BJ (cell line): ENCODE measurements at regions not wholly inside any gene's neighbourhood (a gene's known extent, or its start where the extent isn't known, plus 50 kb on each side); places are given as distances from the start of the nearest gene placed in this dataset.

ENCODE experiments used
- CTCF ChIA-PET: fragments of 350-600 bp; formaldehyde crosslinking; extraction: SDS; loops from one replicate; lab custom pipeline; 2021; ENCODE audit warnings: antibody characterized with exemption, inconsistent platforms; lab: Yijun Ruan, JAX
- POLR2A ChIA-PET: fragments of 300-600 bp; sonication (Branson Sonifier 250); formaldehyde crosslinking; extraction: SDS; loops from one replicate; lab custom pipeline; 2021; ENCODE audit warnings: antibody characterized with exemption; lab: Charles Lee
- DNase-seq: peaks from one replicate; pipeline ENCODE4 v3.0.0-alpha.2; 2011; ENCODE audit warnings: low read depth
- H3K27me3 ChIP-seq: 2 replicates; pipeline ENCODE4 v1.6.0; 2011; ENCODE audit warnings: low read length; ENCODE audit not compliant: control insufficient read depth, insufficient read depth
- H3K36me3 ChIP-seq: 2 replicates; pipeline ENCODE4 v1.5.1; 2011; ENCODE audit warnings: low read length; ENCODE audit not compliant: control insufficient read depth, insufficient read depth
- H3K4me3 ChIP-seq: 2 replicates; pipeline ENCODE4 v1.5.1; 2011; ENCODE audit warnings: low read depth, mild to moderate bottlenecking, control low read depth, low read length
- TF ChIP-seq, protein P1 (sequence below): IDR thresholded peaks from 2 replicates; pipeline ENCODE4 v1.5.1; 2011; ENCODE audit warnings: low read depth, mild to moderate bottlenecking, control low read depth, inconsistent platforms, low read length, moderate library complexity; ENCODE audit not compliant: insufficient read depth

DNA sequence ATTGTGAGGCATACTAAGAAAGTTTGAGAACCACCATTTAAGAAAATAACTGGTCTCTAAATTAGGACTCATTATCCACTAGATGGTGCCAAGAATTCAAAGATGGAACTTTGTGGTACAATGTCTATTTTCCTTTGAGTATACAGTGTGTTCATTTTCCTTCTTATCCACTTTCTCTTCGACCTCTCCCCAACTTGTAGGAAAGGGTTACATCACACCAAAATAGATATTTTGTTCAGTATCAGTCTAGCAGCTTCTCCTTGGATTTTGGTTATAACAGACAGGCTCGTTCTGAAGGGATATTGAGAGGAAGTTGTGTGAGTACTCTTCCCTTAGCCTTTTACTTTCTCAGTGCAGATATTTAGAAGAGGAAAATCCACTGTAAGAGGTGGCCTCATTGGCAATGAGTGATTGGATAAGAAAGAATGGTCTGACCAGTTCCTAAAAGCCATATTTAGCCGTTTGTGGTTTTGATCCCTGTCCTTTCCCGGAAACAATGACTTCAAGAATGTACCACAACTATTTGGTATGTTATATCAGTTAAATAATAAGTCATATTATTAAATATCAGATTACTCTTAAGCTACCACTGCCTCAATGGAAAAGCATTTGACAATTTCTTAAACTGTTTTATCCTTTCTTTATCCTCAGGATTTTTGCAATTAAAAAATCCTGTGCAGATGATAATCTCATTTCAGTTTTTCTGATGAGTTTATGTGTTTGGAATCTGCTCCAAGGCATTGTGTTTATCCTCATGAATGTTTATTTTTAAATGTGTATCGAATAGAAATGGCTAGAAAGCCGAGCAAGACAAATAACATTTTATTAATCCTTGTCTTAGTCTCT, 69.0 kb upstream of the GRAMD2B start:
- CTCF ChIA-PET, result interaction anchor here (0.7 to 7.2 kb wide), 19 partner anchors 11 to 241 kb away, joined by 3 to 44 read pairs (median 5); partner anchors contain the start of genes ALDH7A1 and GRAMD2B
- Histone ChIP-seq H3K4me3 (peak overlapping the region; percentile 17; the same call in 1 of the 2 replicates), H3K36me3 (no peaks in the 10 kb centered on the region), H3K27me3 (no peaks in the 10 kb centered on the region)
- POLR2A ChIA-PET, result interaction anchor here (0.6 to 1.2 kb wide), 3 partner anchors 10 to 15 kb away, joined by 3 read pairs; no protein-coding TSS in a partner anchor
- TF ChIP-seq, protein P1, sequence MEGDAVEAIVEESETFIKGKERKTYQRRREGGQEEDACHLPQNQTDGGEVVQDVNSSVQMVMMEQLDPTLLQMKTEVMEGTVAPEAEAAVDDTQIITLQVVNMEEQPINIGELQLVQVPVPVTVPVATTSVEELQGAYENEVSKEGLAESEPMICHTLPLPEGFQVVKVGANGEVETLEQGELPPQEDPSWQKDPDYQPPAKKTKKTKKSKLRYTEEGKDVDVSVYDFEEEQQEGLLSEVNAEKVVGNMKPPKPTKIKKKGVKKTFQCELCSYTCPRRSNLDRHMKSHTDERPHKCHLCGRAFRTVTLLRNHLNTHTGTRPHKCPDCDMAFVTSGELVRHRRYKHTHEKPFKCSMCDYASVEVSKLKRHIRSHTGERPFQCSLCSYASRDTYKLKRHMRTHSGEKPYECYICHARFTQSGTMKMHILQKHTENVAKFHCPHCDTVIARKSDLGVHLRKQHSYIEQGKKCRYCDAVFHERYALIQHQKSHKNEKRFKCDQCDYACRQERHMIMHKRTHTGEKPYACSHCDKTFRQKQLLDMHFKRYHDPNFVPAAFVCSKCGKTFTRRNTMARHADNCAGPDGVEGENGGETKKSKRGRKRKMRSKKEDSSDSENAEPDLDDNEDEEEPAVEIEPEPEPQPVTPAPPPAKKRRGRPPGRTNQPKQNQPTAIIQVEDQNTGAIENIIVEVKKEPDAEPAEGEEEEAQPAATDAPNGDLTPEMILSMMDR, result peak; percentile 40
- DNase-seq, result peak; percentile 96

DNA sequence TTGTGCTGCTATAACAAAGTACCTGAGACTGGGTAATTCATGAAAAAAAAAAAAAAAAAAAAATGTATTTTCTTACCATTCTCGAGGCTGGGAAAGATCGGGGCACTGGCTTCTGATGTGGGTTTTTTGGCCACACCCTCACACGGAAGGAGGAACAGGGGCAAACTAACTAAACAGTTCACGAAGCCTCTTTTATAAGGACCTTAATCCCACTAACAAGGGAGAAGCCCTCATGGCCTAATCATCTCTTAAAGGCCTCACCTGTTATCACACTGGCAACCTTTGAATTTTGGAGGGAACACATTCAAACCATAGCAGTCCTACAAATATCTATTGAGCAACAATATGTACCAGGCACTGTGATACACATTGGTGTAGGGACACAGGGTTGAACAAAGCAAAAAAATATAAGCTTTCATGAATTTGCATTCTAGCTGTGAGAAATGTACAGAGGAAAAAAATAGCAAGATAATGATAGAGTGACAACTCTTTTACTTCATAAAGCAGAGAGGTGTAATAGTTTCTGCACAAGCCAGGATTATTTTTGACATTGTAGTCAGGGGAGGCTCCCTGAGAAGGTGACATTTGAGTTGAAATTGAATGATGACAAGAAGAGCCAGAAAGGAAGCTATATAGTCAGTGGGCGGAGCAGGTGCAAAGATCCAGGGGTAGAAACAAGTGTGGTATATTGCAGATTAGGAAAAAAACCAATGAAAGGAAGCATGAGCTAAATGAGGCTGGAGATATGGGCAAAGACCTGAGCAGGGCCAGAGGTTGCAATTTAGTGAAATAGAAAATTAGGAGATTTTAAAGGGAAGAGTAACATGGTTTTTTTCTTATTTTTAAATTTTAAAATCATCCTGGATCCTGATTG, 68.1 kb upstream of the GRAMD2B start:
- ChIA-PET POLR2A (interaction anchor here (0.6 to 1.2 kb wide), 2 partner anchors 9 to 16 kb away, joined by 3 read pairs; no protein-coding TSS in a partner anchor), CTCF (interaction anchor here (0.8 to 3.9 kb wide), 6 partner anchors 91 to 240 kb away, joined by 4 to 36 read pairs (median 5); partner anchors contain the start of gene ALDH7A1)
- Histone ChIP-seq H3K4me3 (no peak overlapping the region), H3K27me3 (no peaks in the 10 kb centered on the region), H3K36me3 (no peaks in the 10 kb centered on the region)
- TF ChIP-seq, protein P1, result no peak
- DNase-seq, result no peak

DNA sequence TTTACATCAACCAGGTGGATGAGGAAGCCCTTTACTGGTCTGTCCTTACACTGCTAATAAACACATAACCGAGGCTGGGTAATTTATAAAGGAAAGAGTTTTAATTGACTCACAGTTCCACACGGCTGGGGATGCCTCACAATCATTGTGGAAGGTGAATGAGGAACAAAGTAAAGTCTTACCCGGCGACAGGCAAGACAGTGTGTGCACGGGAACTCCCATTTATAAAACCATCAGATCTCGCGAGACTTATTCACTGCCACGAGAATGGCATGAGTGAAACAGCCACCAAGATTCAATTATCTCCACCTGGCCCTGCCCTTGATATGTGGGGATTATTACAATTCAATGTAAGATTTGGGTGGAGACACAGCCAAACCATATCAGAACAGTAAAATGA, 67.3 kb upstream of the GRAMD2B start:
- no peaks in the 10 kb centered on the region for H3K27me3 ChIP-seq
- H3K36me3 ChIP-seq, result no peaks in the 10 kb centered on the region
- ChIA-PET POLR2A (no interaction called here), CTCF (interaction anchor here (0.8 to 3.9 kb wide), 3 partner anchors 184 to 239 kb away, joined by 3 to 36 read pairs (median 4); partner anchors contain the start of gene ALDH7A1)
- DNase-seq, result no peak
- TF ChIP-seq, protein P1, result no peak
- H3K4me3 ChIP-seq, result no peak overlapping the region

DNA sequence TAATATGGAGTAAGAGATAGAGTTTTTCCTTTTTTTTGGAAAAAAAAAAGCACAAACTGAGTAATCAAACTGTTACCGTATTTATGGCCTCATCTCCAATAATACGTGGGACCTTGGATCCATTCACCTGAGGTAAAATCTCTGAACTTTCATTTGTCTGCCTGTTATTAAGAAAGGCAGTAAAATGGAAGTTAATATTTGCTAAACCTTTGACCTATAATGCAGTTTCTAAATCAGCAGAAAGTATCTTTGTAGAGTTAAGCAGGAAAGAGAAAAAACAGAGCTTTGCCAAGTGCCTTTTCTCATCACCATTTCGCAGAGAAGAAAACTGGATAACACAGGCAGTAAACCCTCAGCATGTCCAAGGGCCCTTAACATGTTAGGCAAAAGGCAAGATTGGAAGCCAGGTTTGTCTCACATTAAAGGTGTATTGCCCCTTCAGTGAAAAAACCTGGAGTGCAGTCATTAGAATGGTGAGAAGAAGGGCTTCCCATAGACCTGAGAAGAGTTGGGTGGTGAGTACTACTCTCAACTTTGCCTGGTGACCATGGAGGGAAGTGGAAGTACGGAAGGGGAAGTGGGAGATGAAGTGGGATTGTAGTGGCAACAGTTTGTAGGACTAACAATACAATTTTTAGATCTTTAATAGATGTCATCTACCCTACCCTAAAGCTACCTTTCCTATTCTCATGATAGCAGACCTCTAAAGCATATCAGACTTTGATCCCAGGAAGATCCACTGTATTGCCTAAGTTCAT, 65.4 kb upstream of the GRAMD2B start:
- DNase-seq, result no peak
- Histone ChIP-seq H3K36me3 (no peaks in the 10 kb centered on the region), H3K27me3 (no peaks in the 10 kb centered on the region), H3K4me3 (no peak overlapping the region)
- TF ChIP-seq, protein P1, result no peak
- ChIA-PET CTCF (interaction anchor here (0.9 to 4.2 kb wide), 4 partner anchors 12 to 242 kb away, joined by 3 to 15 read pairs (median 4); no protein-coding TSS in a partner anchor), POLR2A (interaction anchor here (1.2 kb wide), 1 partner anchor 11 kb away, joined by 3 read pairs; no protein-coding TSS in a partner anchor)
